WERI-Rb-1 (cell line): ENCODE measurements at regions not wholly inside any gene's neighbourhood (a gene's known extent, or its start where the extent isn't known, plus 50 kb on each side); places are given as distances from the start of the nearest gene placed in this dataset.

Experiments
- DNase-seq: peaks from one replicate; pipeline ENCODE4 v3.0.0-alpha.2; 2020
- H3K27ac ChIP-seq: fragments of 250-450 bp; sonication (Bioruptor Pico); 2 replicates; pipeline ENCODE4 v1.5.1; 2020; ENCODE audit warnings: mild to moderate bottlenecking, moderate library complexity
- H3K27me3 ChIP-seq: fragments of 250-450 bp; sonication (Bioruptor Pico); 2 replicates; pipeline ENCODE4 v1.5.1; 2021; ENCODE audit warnings: mild to moderate bottlenecking, low read depth, moderate library complexity; ENCODE audit not compliant: insufficient read depth, severe bottlenecking
- H3K36me3 ChIP-seq: fragments of 250-450 bp; sonication (Bioruptor Pico); 2 replicates; pipeline ENCODE4 v1.5.1; 2020; ENCODE audit warnings: mild to moderate bottlenecking, moderate library complexity
- H3K4me3 ChIP-seq: 2 replicates; pipeline ENCODE4 v1.5.1; 2011; ENCODE audit warnings: low read depth, mild to moderate bottlenecking, control low read depth, low read length
- H3K9me3 ChIP-seq: fragments of 250-450 bp; sonication (Bioruptor Pico); 2 replicates; pipeline ENCODE4 v1.5.1; 2021; ENCODE audit warnings: mild to moderate bottlenecking, moderate library complexity; ENCODE audit not compliant: severe bottlenecking
- TF ChIP-seq, protein P1 (sequence below): IDR thresholded peaks from 2 replicates; pipeline ENCODE4 v1.5.1; 2011; ENCODE audit warnings: low read depth, mild to moderate bottlenecking, control low read depth, inconsistent platforms, low read length

- peaks cover 4% of the 10 kb centered on the region; the same call in 1 of the 2 replicates for H3K36me3 ChIP-seq
- no peaks in the 10 kb centered on the region for H3K9me3 ChIP-seq
- DNase-seq: no peak
- H3K27me3 ChIP-seq: no peaks in the 10 kb centered on the region
- no peak overlapping the region for H3K4me3 ChIP-seq
- H3K27ac ChIP-seq: no peak overlapping the region
- TF ChIP-seq, protein P1, sequence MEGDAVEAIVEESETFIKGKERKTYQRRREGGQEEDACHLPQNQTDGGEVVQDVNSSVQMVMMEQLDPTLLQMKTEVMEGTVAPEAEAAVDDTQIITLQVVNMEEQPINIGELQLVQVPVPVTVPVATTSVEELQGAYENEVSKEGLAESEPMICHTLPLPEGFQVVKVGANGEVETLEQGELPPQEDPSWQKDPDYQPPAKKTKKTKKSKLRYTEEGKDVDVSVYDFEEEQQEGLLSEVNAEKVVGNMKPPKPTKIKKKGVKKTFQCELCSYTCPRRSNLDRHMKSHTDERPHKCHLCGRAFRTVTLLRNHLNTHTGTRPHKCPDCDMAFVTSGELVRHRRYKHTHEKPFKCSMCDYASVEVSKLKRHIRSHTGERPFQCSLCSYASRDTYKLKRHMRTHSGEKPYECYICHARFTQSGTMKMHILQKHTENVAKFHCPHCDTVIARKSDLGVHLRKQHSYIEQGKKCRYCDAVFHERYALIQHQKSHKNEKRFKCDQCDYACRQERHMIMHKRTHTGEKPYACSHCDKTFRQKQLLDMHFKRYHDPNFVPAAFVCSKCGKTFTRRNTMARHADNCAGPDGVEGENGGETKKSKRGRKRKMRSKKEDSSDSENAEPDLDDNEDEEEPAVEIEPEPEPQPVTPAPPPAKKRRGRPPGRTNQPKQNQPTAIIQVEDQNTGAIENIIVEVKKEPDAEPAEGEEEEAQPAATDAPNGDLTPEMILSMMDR: no peak
Observed at GRCh38 chr16:85362443-85362842, 250.2 kb upstream of the CIBAR2 start.

- DNase-seq: no peak
- Histone ChIP-seq H3K4me3 (no peak overlapping the region), H3K9me3 (no peaks in the 10 kb centered on the region), H3K27me3 (no peaks in the 10 kb centered on the region), H3K27ac (no peak overlapping the region), H3K36me3 (peaks cover 4% of the 10 kb centered on the region; the same call in 1 of the 2 replicates)
- TF ChIP-seq, protein P1: no peak
Observed at GRCh38 chr16:85363427-85363826, 249.7 kb upstream of the GSE1 start.

DNA sequence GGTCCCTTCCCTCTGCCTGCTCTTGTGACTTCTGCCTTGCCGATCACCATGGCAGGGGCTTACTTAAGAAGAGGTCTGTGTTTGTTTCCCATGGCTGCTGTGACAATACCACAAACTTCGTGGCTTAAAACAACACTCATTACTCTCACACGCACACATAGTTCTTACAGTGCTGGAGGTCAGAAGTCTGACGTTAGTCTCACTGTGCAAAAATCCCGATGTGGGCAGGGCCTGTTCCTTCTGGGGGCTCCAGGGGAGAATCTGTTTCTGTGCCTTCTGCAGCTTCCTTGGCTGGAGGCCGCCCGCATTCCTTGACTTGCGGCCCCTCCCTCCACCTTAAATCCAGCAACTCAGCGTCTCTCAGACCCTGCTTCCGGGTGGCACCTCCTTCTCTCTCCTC lies 249.2 kb upstream of the GSE1 start:
- Histone ChIP-seq H3K27me3 (no peaks in the 10 kb centered on the region), H3K4me3 (no peak overlapping the region), H3K9me3 (no peaks in the 10 kb centered on the region), H3K36me3 (peaks cover 4% of the 10 kb centered on the region; the same call in 1 of the 2 replicates), H3K27ac (no peak overlapping the region)
- TF ChIP-seq, protein P1: no peak
- no peak for DNase-seq

GRCh38 chr16:85364323-85365040 lies 248.6 kb upstream of the GSE1 start:
- no peaks in the 10 kb centered on the region for H3K27me3 ChIP-seq
- DNase-seq: no peak
- TF ChIP-seq, protein P1: no peak
- peak overlapping the region; percentile 22; the same call in 1 of the 2 replicates for H3K27ac ChIP-seq
- peaks cover 4% of the 10 kb centered on the region; the same call in 1 of the 2 replicates for H3K36me3 ChIP-seq
- no peak overlapping the region for H3K4me3 ChIP-seq
- no peaks in the 10 kb centered on the region for H3K9me3 ChIP-seq

DNA sequence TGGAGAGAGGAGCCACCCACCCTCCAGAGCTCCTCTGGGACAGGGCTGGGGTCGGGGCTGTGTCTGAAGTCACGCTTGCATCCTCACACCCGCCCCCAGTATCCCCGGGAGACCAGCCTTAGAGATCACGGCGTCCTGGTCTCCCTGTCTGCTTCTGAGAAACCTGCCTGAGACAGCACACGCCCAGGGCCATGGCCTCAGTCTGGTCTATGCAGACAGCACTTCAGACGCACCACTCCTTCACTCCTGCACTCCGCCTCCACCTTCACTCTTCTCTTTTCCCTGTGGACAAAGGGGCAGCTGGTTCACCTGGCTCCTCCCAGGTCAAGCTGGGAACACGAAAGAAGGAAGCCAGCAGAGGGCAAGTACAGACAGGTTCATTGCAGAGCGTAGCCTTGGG lies 248.0 kb upstream of the GSE1 start:
- Histone ChIP-seq H3K27ac (peak overlapping the region; percentile 22; the same call in 1 of the 2 replicates), H3K27me3 (no peaks in the 10 kb centered on the region), H3K36me3 (peaks cover 4% of the 10 kb centered on the region; the same call in 1 of the 2 replicates), H3K4me3 (no peak overlapping the region), H3K9me3 (no peaks in the 10 kb centered on the region)
- DNase-seq: no peak
- TF ChIP-seq, protein P1: no peak
